Astrocyte of the spinal cord (primary cell): ENCODE measurements at regions not wholly inside any gene's neighbourhood (a gene's known extent, or its start where the extent isn't known, plus 50 kb on each side); places are given as distances from the start of the nearest gene placed in this dataset.

Experiments used
- DNase-seq: peaks from one replicate; pipeline ENCODE4 v3.0.0; 2011; ENCODE audit warnings: low read depth, low spot score
- H3K4me3 ChIP-seq: 2 replicates; pipeline ENCODE4 v1.5.1; 2011; ENCODE audit warnings: low read depth, mild to moderate bottlenecking, low read length, moderate library complexity
- in situ Hi-C: cut with HindIII; loops from 2 replicates; pipeline ENCODE4 v1.10.0; 2017; ENCODE audit warnings: low sequenced_read_pairs
- TF ChIP-seq, protein P1 (sequence below): IDR thresholded peaks from 2 replicates; pipeline ENCODE4 v1.5.1; 2012; ENCODE audit warnings: low read depth, mild to moderate bottlenecking, low read length, inconsistent platforms

DNA sequence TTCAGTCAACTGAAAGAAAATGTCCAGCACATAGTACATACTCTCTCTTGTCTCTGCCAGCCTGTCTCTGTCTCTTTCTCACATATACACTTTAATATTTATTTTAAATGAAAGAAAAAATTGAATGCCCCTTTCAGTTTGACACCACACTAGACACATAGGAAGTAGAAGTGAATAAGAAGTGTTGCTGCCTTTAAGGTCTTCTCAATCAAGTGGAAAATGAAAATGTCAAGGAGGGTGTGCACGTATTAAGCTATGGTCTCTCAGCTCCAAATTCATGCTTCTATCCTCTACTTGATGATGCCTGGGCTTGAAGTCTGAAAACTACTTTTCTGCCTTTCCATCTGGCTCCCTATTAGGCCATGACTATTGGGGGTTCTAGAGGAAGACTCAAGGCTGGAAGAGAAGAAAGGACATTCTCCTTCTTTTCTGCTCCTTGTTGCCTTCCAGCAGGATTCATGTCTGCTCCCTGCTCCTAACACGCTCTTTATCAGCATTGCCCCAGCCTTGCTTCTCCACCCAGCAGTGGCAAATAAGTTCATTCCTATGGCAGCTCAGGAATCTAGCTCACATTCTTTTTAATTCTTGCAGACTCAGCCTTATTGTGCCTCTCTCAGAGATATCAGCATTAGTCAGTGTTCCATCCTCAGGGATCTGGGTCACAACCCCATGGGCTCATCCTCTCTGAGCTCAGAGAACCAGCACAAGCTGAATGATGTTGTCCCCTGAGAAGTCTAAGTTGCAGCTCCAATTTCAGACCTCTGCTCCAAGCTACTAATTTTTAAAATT is 609.1 kb upstream of the GRM7 start:
- no peak for DNase-seq
- TF ChIP-seq, protein P1, sequence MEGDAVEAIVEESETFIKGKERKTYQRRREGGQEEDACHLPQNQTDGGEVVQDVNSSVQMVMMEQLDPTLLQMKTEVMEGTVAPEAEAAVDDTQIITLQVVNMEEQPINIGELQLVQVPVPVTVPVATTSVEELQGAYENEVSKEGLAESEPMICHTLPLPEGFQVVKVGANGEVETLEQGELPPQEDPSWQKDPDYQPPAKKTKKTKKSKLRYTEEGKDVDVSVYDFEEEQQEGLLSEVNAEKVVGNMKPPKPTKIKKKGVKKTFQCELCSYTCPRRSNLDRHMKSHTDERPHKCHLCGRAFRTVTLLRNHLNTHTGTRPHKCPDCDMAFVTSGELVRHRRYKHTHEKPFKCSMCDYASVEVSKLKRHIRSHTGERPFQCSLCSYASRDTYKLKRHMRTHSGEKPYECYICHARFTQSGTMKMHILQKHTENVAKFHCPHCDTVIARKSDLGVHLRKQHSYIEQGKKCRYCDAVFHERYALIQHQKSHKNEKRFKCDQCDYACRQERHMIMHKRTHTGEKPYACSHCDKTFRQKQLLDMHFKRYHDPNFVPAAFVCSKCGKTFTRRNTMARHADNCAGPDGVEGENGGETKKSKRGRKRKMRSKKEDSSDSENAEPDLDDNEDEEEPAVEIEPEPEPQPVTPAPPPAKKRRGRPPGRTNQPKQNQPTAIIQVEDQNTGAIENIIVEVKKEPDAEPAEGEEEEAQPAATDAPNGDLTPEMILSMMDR: no peak
- in situ Hi-C loops: no loop called here
- H3K4me3 ChIP-seq: no peak overlapping the region

DNA sequence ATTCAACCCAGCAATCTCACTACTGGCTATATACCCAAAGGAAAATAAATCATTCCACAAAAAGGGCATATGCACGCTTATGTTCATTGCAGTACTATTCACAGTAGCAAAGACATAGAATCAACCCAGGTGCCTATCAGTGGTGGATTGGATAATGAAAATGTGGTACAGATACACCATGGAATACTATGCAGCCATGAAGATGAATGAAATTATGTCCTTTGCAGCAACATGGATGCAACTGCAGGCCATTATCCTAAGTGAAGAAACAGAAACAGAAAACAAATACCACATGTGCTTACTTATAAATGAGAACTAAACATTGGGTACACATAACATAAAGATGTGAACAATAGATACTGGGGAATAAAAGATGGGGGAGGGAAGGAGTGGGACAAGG is 606.4 kb upstream of the GRM7 start:
- in situ Hi-C loops: no loop called here
- TF ChIP-seq, protein P1: no peak
- no peak for DNase-seq
- no peak overlapping the region for H3K4me3 ChIP-seq

DNA sequence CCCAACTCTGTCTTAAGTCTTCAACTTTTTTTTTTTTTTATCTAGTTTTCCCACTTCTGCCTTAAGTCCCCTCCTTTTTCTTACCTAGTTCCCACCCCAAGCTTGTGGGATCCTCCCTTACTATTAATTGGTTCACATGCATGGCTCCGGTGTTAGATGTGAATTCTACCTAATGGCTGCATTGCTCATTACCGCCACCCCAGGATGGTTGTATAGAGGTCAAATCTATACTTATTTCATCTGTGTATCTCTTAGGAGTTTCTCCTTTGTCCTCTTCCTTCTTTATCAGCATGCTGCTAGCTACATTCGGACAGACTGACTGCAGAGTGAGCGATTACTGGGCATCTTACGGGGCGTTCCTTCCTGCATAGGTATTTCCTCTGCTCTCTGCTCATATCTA is 605.7 kb upstream of the GRM7 start:
- H3K4me3 ChIP-seq: no peak overlapping the region
- no peak for DNase-seq
- in situ Hi-C loops: no loop called here
- TF ChIP-seq, protein P1: no peak

DNA sequence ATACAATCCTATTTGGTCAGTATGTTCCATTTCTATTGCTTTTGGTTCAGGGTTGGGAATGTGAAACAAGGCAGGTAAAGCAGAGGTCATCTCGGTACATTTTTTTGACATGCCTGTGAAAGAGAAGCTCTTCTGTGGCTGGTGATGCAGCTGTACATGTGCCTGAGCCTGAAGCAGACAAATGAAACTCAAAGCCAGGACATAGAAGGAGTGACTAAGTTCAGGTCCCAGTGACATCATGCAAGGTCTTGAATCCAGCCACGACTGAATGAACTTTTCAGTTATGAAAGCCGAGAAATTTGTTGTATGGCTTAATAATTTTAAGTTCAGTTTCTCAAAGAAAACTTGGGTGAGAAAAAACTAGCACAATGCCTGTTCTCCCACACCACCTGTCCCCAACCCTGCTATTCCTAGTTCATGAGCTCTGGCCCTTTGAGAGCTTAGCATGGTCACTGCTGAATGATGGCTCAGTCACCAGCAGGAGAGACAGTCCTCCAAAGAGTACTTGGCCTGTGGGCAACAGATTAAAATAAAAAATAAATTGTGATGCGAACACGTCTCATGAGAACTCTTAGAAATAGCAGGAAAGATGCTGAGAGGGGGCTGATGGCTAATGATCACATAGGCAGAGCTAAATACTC is 600.2 kb upstream of the GRM7 start:
- H3K4me3 ChIP-seq: no peak overlapping the region
- TF ChIP-seq, protein P1: no peak
- in situ Hi-C loops: no loop called here
- no peak for DNase-seq

DNA sequence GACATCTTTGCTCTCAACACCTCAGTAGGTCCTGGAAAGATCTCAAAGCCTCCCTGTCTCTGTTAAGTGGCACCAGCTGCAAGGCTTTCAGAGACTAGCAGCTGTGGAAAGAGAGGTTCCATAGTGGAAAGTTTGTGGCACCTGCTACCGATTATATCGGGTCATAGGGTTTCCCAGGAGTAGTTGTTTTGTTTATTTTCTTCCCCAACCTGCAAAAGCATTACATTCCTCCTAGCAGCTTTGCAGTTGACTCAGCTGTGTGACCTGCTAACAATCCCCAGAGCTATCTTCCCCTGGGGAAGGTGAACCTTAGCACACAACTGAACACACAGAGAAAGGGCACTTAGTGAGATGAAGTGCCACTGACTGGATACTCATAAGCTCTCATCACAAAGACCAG is 598.9 kb upstream of the GRM7 start:
- no peak overlapping the region for H3K4me3 ChIP-seq
- TF ChIP-seq, protein P1: no peak
- in situ Hi-C loops: no loop called here
- DNase-seq: no peak

DNA sequence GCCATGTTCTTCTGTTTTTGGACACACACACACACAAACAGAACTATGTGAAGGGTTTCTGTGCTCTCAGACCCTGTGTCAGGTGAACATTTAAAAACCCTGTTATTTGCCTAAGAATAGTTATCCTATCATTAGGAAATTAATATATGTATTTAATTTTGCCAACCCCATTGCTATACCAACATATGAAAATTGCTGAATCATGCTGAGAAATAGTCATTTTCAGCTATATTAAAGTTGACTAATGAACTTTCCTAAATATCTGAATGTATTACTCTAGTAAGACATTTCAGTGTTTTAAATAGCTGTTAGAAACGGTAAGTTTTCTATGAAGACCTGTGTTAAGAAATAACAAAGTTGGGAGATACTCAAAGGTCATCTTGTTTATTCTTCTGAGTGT is 596.9 kb upstream of the GRM7 start:
- no peak overlapping the region for H3K4me3 ChIP-seq
- DNase-seq: no peak
- TF ChIP-seq, protein P1: no peak
- in situ Hi-C loops: no loop called here
